GM18867 (cell line): ENCODE measurements at regions not wholly inside any gene's neighbourhood (a gene's known extent, or its start where the extent isn't known, plus 50 kb on each side); places are given as distances from the start of the nearest gene placed in this dataset.
A peak's percentile ranks its signal among the peaks of the same experiment; 100 is the strongest.

Source experiments
- ATAC-seq: cut with Tn5 transposase; IDR thresholded peaks from one replicate; pipeline ENCODE4 v1.9.1; 2021; ENCODE audit warnings: mild to moderate bottlenecking, moderate library complexity; ENCODE audit not compliant: unreplicated experiment

DNA sequence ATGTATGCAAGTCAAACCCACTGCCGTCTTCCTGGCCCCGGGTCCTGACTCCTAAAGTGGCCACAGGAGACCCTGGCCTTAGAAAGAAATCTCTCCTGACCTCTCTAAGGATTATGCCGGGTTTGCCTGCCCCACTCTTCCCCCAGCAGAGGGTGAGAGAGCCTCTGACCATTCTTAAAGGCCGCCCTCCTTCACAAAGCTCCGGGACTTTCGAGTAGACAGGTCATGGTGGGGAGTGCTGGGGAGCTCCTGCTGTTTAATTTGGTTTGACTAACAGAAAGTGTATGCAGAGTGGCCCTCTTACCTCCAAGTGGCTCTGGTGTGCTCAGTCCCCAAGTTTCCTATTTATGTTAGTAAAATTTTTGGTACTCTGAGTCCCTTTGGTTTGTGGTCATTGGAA is 111.8 kb downstream of the LRRC70 start:
- peak; percentile 21 for ATAC-seq

DNA sequence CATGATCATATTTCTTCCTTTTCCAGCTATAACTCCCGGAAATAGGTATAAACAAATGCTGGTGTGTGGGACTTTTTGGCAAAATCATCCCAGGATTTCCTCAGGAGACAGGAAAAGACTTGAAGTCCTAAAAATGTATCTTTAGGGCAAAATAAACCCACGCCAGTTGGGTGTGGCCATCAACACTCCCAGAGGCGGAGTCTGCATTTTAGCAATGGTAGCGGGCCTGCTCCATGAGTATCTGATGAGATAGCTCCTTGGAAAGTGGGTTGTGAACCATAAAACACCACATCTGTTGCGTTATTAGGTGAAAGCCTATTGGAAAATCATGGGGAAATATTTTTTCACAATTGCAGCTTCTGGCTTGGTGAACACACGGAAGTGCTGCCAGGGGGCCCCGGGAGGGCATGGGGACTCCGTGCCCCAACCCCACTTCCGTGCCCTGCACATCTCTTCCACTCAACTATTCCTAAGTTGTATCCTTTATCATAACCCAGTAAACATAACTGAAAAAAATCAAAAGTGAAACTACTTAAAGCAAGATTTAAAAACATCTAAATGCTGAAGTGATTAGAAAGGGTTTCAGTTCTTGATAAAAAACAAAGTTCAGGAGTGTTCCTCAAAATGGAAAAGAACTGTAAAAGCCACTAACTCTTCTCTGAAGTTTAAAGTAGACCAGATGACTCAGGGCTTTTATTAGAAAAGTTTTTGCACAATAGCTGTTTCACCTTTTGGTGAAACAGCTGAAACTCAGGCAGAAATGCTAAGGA is 111.2 kb downstream of the LRRC70 start:
- peak; percentile 59 for ATAC-seq

GRCh38 chr5:62686692-62687091 is 108.1 kb downstream of the LRRC70 start:
- no peak for ATAC-seq

DNA sequence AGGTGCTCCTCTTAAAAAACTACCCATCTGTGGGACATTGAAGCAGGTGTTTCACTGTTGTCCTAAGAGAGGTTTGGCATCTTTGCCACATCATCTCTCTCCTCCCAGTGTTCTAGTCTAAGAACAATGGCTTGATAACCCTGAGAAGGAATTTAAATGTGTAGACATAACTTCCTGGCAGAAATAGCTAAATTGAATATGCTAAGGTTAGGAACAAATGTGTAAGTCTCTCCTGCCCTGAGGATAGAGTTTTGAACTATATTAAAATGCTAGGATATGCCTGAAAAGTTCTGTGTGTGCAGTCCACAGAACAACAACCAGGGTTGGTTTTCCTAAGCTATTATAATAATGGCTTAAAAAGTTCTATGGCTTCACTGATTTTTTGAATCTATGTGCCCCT is 106.6 kb downstream of the LRRC70 start:
- ATAC-seq, result no peak

DNA sequence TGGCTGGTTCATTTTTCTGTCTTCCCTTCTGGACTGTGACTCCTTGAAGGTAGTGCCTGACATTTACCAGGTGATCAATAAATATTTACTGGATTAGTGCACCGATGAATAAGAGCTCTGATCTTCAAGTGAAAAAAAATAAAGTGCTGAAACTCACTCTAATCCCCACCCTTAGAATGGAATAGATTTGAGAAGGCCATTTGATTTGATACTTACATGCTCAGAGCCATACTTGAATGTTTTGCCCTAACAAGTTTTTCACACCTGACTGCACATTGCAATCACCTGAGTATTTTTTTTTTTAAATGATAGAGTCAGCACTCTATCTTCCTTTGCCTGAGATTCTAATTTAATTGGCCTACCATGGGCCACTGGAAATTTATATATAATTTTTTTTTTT is 105.7 kb downstream of the LRRC70 start:
- ATAC-seq, result no peak

- no peak for ATAC-seq
These were observed 103.4 kb downstream of the LRRC70 start for GRCh38 chr5:62682059-62682458.

DNA sequence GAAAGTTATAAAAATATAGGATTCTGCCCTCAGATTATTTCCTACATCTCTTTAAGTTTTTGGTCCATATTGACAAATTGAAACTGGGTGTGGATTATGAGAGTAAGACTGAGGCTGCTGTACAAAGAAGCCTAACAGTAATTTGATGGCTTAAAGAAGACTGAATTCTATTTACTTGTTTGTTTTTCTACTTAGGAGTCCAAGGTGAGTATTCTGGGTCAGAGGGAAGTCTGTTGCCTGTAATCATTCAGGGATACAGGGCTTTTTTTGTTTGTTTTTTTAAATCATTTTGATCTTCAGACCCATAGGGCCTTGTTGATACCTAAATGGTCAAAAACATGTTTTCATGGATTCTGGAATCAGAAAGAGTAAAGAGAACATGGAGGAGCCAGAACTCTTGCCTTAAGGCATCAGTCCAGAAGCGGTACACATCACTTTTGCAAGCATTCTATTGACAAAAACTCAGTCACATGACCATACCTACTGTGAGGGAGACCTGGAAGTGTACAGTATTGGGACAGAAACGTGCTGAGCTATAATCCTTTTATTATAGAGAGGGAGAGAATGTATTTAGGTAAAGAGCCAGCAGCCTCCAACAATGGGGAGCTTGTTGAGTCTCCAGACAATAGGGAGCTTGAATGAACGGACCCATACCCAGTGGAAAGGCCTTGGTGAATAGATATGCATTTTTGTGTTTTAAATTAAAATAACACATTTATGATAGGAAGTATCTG is 102.7 kb downstream of the LRRC70 start:
- no peak for ATAC-seq

- no peak for ATAC-seq
These were observed 101.5 kb downstream of the LRRC70 start for GRCh38 chr5:62680121-62680520.
